Natural killer cell (primary cell): ENCODE measurements at regions not wholly inside any gene's neighbourhood (a gene's known extent, or its start where the extent isn't known, plus 50 kb on each side); places are given as distances from the start of the nearest gene placed in this dataset.

Source experiments
- ATAC-seq, 3 donors: fragments of 150-1000 bp in 2 of 3; fragments of 200-7000 bp in 1 of 3; cut with Tn5 transposase; 1 replicate in 1 of 3; 2 replicates in 2 of 3; pipeline ENCODE4 v1.10.0; 2021; ENCODE audit warnings: mild to moderate bottlenecking in 2 of 3, moderate library complexity in 2 of 3
- DNase-seq, 2 donors: peaks; one replicate each; pipeline versions ENCODE4 v3.0.0 to v3.0.0-alpha.2; 2013 to 2021; ENCODE audit warnings: mixed read lengths in 1 of 2
- H3K27ac ChIP-seq: one replicate; pipeline ENCODE4 v1.5.1; 2013; ENCODE audit warnings: mild to moderate bottlenecking, low read length
- H3K27me3 ChIP-seq: one replicate; pipeline ENCODE4 v1.6.1; 2013; ENCODE audit warnings: low read length; ENCODE audit not compliant: control insufficient read depth, insufficient read depth
- H3K36me3 ChIP-seq: one replicate; pipeline ENCODE4 v1.6.1; 2013; ENCODE audit warnings: low read length; ENCODE audit not compliant: control insufficient read depth, insufficient read depth
- H3K4me1 ChIP-seq: one replicate; pipeline ENCODE4 v1.6.1; 2013; ENCODE audit warnings: low read length; ENCODE audit not compliant: control insufficient read depth, insufficient read depth
- H3K4me3 ChIP-seq: one replicate; pipeline ENCODE4 v1.5.1; 2013; ENCODE audit warnings: low read length
- H3K9me3 ChIP-seq: one replicate; pipeline ENCODE4 v1.6.1; 2013; ENCODE audit warnings: low read length; ENCODE audit not compliant: control insufficient read depth, insufficient read depth
- H3K27ac Mint-ChIP-seq, 2 donors: one replicate each; pipeline ENCODE4 v1.8.0; 2022; ENCODE audit warnings: mild to moderate bottlenecking in 2 of 2, mixed read lengths in 2 of 2, moderate library complexity in 1 of 2
- H3K27me3 Mint-ChIP-seq, 2 donors: one replicate each; pipeline ENCODE4 v1.8.0; 2022; ENCODE audit warnings: low read depth in 2 of 2, mixed read lengths in 2 of 2
- H3K36me3 Mint-ChIP-seq: one replicate; pipeline ENCODE4 v1.8.0; 2022; ENCODE audit warnings: mixed read lengths
- H3K4me1 Mint-ChIP-seq, 2 donors: one replicate each; pipeline ENCODE4 v1.8.0; 2022; ENCODE audit warnings: mixed read lengths in 2 of 2
- H3K4me3 Mint-ChIP-seq: one replicate; pipeline ENCODE4 v1.8.0; 2022; ENCODE audit warnings: mild to moderate bottlenecking, moderate library complexity, mixed read lengths
- H3K9me3 Mint-ChIP-seq, 2 donors: one replicate each; pipeline ENCODE4 v1.8.0; 2022; ENCODE audit warnings: mixed read lengths in 2 of 2
- CTCF ChIP-seq: fragments of 200-600 bp; IDR thresholded peaks from one replicate; pipeline ENCODE4 v1.8.0; 2022; ENCODE audit warnings: antibody characterized with exemption
- WGBS: methylation state at CpG from one replicate; pipeline ENCODE4 v1.1.7; 2013; ENCODE audit warnings: missing lambda C conversion rate; ENCODE audit not compliant: insufficient coverage; 5-methylcytosine and 5-hydroxymethylcytosine counted together
- intact Hi-C: fragments of 100-400 bp; cut with micrococcal nuclease; formaldehyde crosslinking; loops from one replicate; pipeline ENCODE4 v1.14.2; 2022

- intact Hi-C loops = no loop called here
- Mint-ChIP-seq H3K27me3 (peaks cover 4 to 6% of the 10 kb centered on the region in 2 donors), H3K36me3 (no peaks in the 10 kb centered on the region), H3K9me3 (no peaks in the 10 kb centered on the region), H3K4me1 (no peaks in the 10 kb centered on the region), H3K27ac (no peak overlapping the region), H3K4me3 (no peak overlapping the region)
- Histone ChIP-seq H3K27ac (no peak overlapping the region), H3K4me1 (no peaks in the 10 kb centered on the region), H3K4me3 (no peak overlapping the region), H3K36me3 (no peaks in the 10 kb centered on the region), H3K27me3 (no peaks in the 10 kb centered on the region), H3K9me3 (no peaks in the 10 kb centered on the region)
- 90% methylated on average over 4 of the region's 4 CpGs for WGBS
- DNase-seq (no peak), ATAC-seq (no peak)
- TF ChIP-seq CTCF = no peak
Observed at GRCh38 chr20:39233755-39234154, 271.6 kb downstream of the DHX35 start.

DNA sequence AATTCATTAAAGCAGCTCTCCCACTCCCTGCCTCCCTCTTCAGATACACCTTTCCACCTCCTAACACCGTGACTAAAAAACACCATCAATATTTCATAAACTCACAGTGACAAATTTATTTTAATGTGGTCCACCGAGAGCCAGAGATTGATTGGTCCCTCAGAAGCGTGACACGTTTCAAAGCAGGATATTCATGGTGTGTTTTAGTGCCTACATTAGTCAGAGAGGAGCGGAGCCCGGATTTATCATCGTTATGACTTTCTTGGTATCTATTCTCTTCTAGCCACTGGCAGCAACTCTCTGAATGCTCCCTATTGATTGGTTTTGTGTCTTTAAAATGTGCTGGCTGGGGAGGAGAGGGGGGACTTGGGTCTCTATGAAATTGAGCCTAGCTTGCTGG is 265.3 kb downstream of the DHX35 start:
- intact Hi-C loops = no loop called here
- Histone ChIP-seq H3K4me1 (no peaks in the 10 kb centered on the region), H3K36me3 (no peaks in the 10 kb centered on the region), H3K27ac (no peak overlapping the region), H3K4me3 (no peak overlapping the region), H3K9me3 (no peaks in the 10 kb centered on the region), H3K27me3 (no peaks in the 10 kb centered on the region)
- DNase-seq (no peak), ATAC-seq (no peak)
- peaks cover 4 to 7% of the 10 kb centered on the region in 2 donors for H3K27me3 Mint-ChIP-seq
- H3K9me3 Mint-ChIP-seq = no peaks in the 10 kb centered on the region
- no peak for TF ChIP-seq CTCF
- no peaks in the 10 kb centered on the region for H3K36me3 Mint-ChIP-seq
- no peak overlapping the region for H3K27ac Mint-ChIP-seq
- no peak overlapping the region for H3K4me3 Mint-ChIP-seq
- 83% methylated on average over 7 of the region's 7 CpGs for WGBS
- H3K4me1 Mint-ChIP-seq = no peaks in the 10 kb centered on the region

GRCh38 chr20:39225978-39226377 is 263.8 kb downstream of the DHX35 start:
- H3K36me3 Mint-ChIP-seq = no peaks in the 10 kb centered on the region
- no peaks in the 10 kb centered on the region for H3K9me3 Mint-ChIP-seq
- no peak overlapping the region for H3K4me3 Mint-ChIP-seq
- ATAC-seq (no peak), DNase-seq (no peak)
- H3K4me1 Mint-ChIP-seq = no peaks in the 10 kb centered on the region
- peaks cover 2 to 7% of the 10 kb centered on the region in 2 donors for H3K27me3 Mint-ChIP-seq
- WGBS = 90% methylated on average over 1 of the region's 1 CpG
- intact Hi-C loops = no loop called here
- Histone ChIP-seq H3K27me3 (no peaks in the 10 kb centered on the region), H3K4me1 (no peaks in the 10 kb centered on the region), H3K4me3 (no peak overlapping the region), H3K36me3 (no peaks in the 10 kb centered on the region), H3K27ac (no peak overlapping the region), H3K9me3 (no peaks in the 10 kb centered on the region)
- H3K27ac Mint-ChIP-seq = no peak overlapping the region
- no peak for TF ChIP-seq CTCF

DNA sequence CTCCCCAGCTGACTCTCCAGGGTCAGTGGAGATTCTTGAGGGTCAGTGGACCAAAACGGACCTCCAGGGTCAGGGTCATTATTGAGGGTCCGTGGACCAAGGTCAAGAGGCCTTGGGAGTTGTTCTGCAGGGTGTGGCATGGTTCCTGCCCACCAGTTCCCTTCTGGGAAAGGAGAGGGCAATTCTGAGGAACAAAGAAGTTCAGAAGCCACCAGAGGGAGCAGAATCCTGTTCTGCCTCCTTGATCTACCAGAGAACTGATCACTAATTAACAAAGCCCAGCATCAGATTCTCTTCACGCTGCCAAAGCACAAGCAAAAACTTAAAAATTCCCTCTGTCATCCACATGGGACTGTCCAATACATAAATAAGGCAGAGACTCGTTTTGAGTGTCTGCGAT is 263.4 kb downstream of the DHX35 start:
- H3K27ac Mint-ChIP-seq = no peak overlapping the region

More for the DNA sequence above, 263.4 kb downstream of the DHX35 start:
- WGBS = 67% methylated on average over 5 of the region's 5 CpGs
- H3K36me3 Mint-ChIP-seq = no peaks in the 10 kb centered on the region
- ATAC-seq (no peak), DNase-seq (no peak)
- Histone ChIP-seq H3K36me3 (no peaks in the 10 kb centered on the region), H3K4me1 (no peaks in the 10 kb centered on the region), H3K27ac (no peak overlapping the region), H3K9me3 (no peaks in the 10 kb centered on the region), H3K4me3 (no peak overlapping the region), H3K27me3 (no peaks in the 10 kb centered on the region)
- TF ChIP-seq CTCF = no peak
- H3K9me3 Mint-ChIP-seq = no peaks in the 10 kb centered on the region
- no peak overlapping the region for H3K4me3 Mint-ChIP-seq
- H3K4me1 Mint-ChIP-seq = no peaks in the 10 kb centered on the region
- intact Hi-C loops = no loop called here
- H3K27me3 Mint-ChIP-seq = peaks cover 6 to 7% of the 10 kb centered on the region in 2 donors
